GM18858 (cell line): ENCODE measurements at regions not wholly inside any gene's neighbourhood (a gene's known extent, or its start where the extent isn't known, plus 50 kb on each side); places are given as distances from the start of the nearest gene placed in this dataset.
"Not testable (repeated sequence)": the region's sequence is repeated elsewhere in the genome, so short reads cannot be mapped to it uniquely, and the experiment has no call there.

Experiments
- ATAC-seq: cut with Tn5 transposase; IDR thresholded peaks from one replicate; pipeline ENCODE4 v1.9.1; 2021; ENCODE audit not compliant: unreplicated experiment

GRCh38 chrX:128805236-128805635 is 718.1 kb downstream of the SMARCA1 start:
- ATAC-seq, result no peak

- no peak for ATAC-seq
Observed at GRCh38 chrX:128804828-128805227, 718.5 kb downstream of the SMARCA1 start.

GRCh38 chrX:128800138-128800537 is 723.2 kb downstream of the SMARCA1 start:
- ATAC-seq, result no peak

- ATAC-seq, result not testable (repeated sequence)
Observed at GRCh38 chrX:128783139-128783538, 730.9 kb upstream of the ACTRT1 start.

GRCh38 chrX:128781506-128781905 is 729.3 kb upstream of the ACTRT1 start:
- ATAC-seq, result peak; percentile 51

GRCh38 chrX:128780934-128781333 is 728.7 kb upstream of the ACTRT1 start:
- no peak for ATAC-seq

- ATAC-seq, result no peak
Observed at GRCh38 chrX:128769495-128769894, 717.3 kb upstream of the ACTRT1 start.

- ATAC-seq, result no peak
Observed at GRCh38 chrX:128759745-128760144, 707.5 kb upstream of the ACTRT1 start.

GRCh38 chrX:128759177-128759576 is 707.0 kb upstream of the ACTRT1 start:
- ATAC-seq, result no peak

GRCh38 chrX:128754130-128754529 is 701.9 kb upstream of the ACTRT1 start:
- no peak for ATAC-seq

GRCh38 chrX:128739539-128739938 is 687.3 kb upstream of the ACTRT1 start:
- no peak for ATAC-seq

- ATAC-seq, result no peak
Observed at GRCh38 chrX:128728943-128729342, 676.7 kb upstream of the ACTRT1 start.

GRCh38 chrX:128717635-128718578 is 665.7 kb upstream of the ACTRT1 start:
- no peak for ATAC-seq

- ATAC-seq, result no peak
Observed at GRCh38 chrX:128714425-128714824, 662.2 kb upstream of the ACTRT1 start.

- no peak for ATAC-seq
Observed at GRCh38 chrX:128699716-128700285, 647.6 kb upstream of the ACTRT1 start.

GRCh38 chrX:128698573-128699181 is 646.5 kb upstream of the ACTRT1 start:
- no peak for ATAC-seq

- ATAC-seq, result no peak
Observed at GRCh38 chrX:128691872-128692271, 639.7 kb upstream of the ACTRT1 start.

- no peak for ATAC-seq
Observed at GRCh38 chrX:128685387-128685786, 633.2 kb upstream of the ACTRT1 start.

- no peak for ATAC-seq
Observed at GRCh38 chrX:128676651-128677050, 624.4 kb upstream of the ACTRT1 start.

GRCh38 chrX:128674326-128675086 is 622.3 kb upstream of the ACTRT1 start:
- not testable (repeated sequence) for ATAC-seq

- no peak for ATAC-seq
Observed at GRCh38 chrX:128664211-128664610, 612.0 kb upstream of the ACTRT1 start.
